Body of pancreas (tissue), 4 donors: ENCODE measurements at regions not wholly inside any gene's neighbourhood (a gene's known extent, or its start where the extent isn't known, plus 50 kb on each side); places are given as distances from the start of the nearest gene placed in this dataset.

Source experiments
- ATAC-seq: fragments of 150-250 bp; one replicate; pipeline ENCODE4 v1.9.1; 2016
- DNase-seq, 4 donors: peaks; one replicate each; pipeline ENCODE4 v3.0.0-alpha.2; 2019
- H3K27ac ChIP-seq, 4 donors: fragments of 200-600 bp; sonication (generic); 1 replicate in 3 of 4; 2 replicates in 1 of 4; pipeline versions ENCODE4 v1.5.1 to v1.6.1; 2016 to 2019; ENCODE audit warnings: mild to moderate bottlenecking in 1 of 4, mixed read lengths in 1 of 4, moderate library complexity in 1 of 4
- H3K27me3 ChIP-seq, 2 donors: fragments of 200-600 bp; sonication (generic); one replicate each; pipeline ENCODE4 v1.6.0; 2016; ENCODE audit warnings: mild to moderate bottlenecking in 1 of 2
- H3K36me3 ChIP-seq, 2 donors: fragments of 200-600 bp; sonication (generic); replicated peaks in 1 of 2; 2 replicates each; pipeline ENCODE4 v1.5.1; 2016; ENCODE audit warnings: low read depth in 2 of 2; ENCODE audit not compliant: insufficient read depth in 1 of 2
- H3K4me1 ChIP-seq: fragments of 200-600 bp; sonication (generic); one replicate; pipeline ENCODE4 v1.6.0; 2016
- H3K4me3 ChIP-seq, 2 donors: fragments of 200-600 bp; sonication (generic); 1 replicate in 1 of 2; 2 replicates in 1 of 2; pipeline ENCODE4 v1.5.1; 2016 to 2019
- H3K9me3 ChIP-seq, 3 donors: fragments of 200-600 bp; sonication (generic); 1 replicate in 2 of 3; 2 replicates in 1 of 3; pipeline ENCODE4 v1.5.1; 2016
- CTCF ChIP-seq, 7 experiments: fragments of 450-650 bp in 4 of 7; fragments of 200-600 bp in 3 of 7; sonication (generic) in 3 of 7; IDR thresholded peaks; one replicate each; pipeline ENCODE4 v1.5.1; 2016 to 2019; ENCODE audit warnings: antibody characterized with exemption in 7 of 7
- POLR2A ChIP-seq, 3 donors: fragments of 450-650 bp; IDR thresholded peaks; one replicate each; pipeline ENCODE4 v1.6.1; 2016; ENCODE audit warnings: antibody characterized with exemption in 3 of 3, mild to moderate bottlenecking in 2 of 3
- WGBS, 2 donors: methylation state at CpG; one replicate each; pipeline ENCODE4 v1.1.5; 2017; 5-methylcytosine and 5-hydroxymethylcytosine counted together
- intact Hi-C: fragments of 100-400 bp; cut with DNase I; formaldehyde crosslinking; loops from one replicate; pipeline ENCODE4 v1.15.1; 2023

GRCh38 chr13:28550721-28551497 is 56.0 kb upstream of the FLT1 start:
- 65 to 70% methylated on average over 7 of the region's 7 CpGs for WGBS, 2 donors
- no peak for TF ChIP-seq POLR2A (IDR thresholded peaks at IDR 0.05)
- no peak for TF ChIP-seq CTCF (IDR thresholded peaks at IDR 0.05)

DNA sequence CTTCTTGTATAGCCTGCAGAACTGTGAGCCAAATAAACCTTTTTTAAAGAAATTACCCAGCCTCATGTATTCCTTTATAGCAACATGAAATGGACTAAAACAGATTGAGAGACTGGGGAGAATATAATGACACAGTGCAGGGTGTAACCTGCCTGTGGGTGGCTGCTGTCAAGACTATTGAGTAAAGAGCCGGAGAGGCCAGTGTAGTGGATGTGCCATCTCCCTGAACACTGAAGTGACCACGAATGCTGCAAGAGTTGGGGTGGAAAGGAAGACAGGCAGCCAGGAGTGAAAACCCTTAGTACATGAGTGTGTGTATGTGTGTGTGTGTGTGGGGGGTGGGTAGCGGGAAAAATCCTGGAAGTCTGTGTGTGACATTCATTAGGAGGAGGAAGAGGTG is 55.2 kb upstream of the FLT1 start:
- Histone ChIP-seq H3K9me3 (no peaks in the 10 kb centered on the region), H3K4me3 (no peak overlapping the region), H3K27ac (no peak overlapping the region), H3K4me1 (no peaks in the 10 kb centered on the region), H3K27me3 (no peaks in the 10 kb centered on the region), H3K36me3 (no peaks in the 10 kb centered on the region)
- intact Hi-C loops, result no loop called here
- WGBS, 2 donors, result 60 to 80% methylated on average over 3 of the region's 3 CpGs
- TF ChIP-seq CTCF (IDR thresholded peaks at IDR 0.05), result no peak
- TF ChIP-seq POLR2A (IDR thresholded peaks at IDR 0.05), result no peak
- DNase-seq (no peak), ATAC-seq (no peak)

More at GRCh38 chr13:28550721-28551497, 56.0 kb upstream of the FLT1 start:
- DNase-seq (no peak), ATAC-seq (no peak)
- Histone ChIP-seq H3K9me3 (no peaks in the 10 kb centered on the region), H3K4me3 (no peak overlapping the region), H3K27me3 (no peaks in the 10 kb centered on the region), H3K36me3 (no peaks in the 10 kb centered on the region), H3K27ac (no peak overlapping the region), H3K4me1 (no peaks in the 10 kb centered on the region)
- intact Hi-C loops, result no loop called here

- Histone ChIP-seq H3K4me3 (no peak overlapping the region), H3K36me3 (no peaks in the 10 kb centered on the region), H3K27me3 (no peaks in the 10 kb centered on the region), H3K9me3 (no peaks in the 10 kb centered on the region), H3K27ac (no peak overlapping the region), H3K4me1 (no peaks in the 10 kb centered on the region)
- ATAC-seq, result no peak
- 39 to 51% methylated on average over 2 of the region's 2 CpGs for WGBS, 2 donors
- intact Hi-C loops, result no loop called here
- TF ChIP-seq CTCF (IDR thresholded peaks at IDR 0.05) (no peak), POLR2A (IDR thresholded peaks at IDR 0.05) (no peak)
- no peak for DNase-seq
These were observed 53.9 kb upstream of the FLT1 start for GRCh38 chr13:28548872-28549271.

- intact Hi-C loops, result no loop called here
- no peaks in the 10 kb centered on the region for H3K4me1 ChIP-seq
- TF ChIP-seq POLR2A (IDR thresholded peaks at IDR 0.05), result no peak
- TF ChIP-seq CTCF (IDR thresholded peaks at IDR 0.05), result no peak
- no peak overlapping the region for H3K27ac ChIP-seq
- no peaks in the 10 kb centered on the region for H3K27me3 ChIP-seq
- H3K4me3 ChIP-seq, result no peak overlapping the region
- H3K9me3 ChIP-seq, result no peaks in the 10 kb centered on the region
- 21 to 22% methylated on average over 4 of the region's 4 CpGs for WGBS, 2 donors
- ATAC-seq (no peak), DNase-seq (no peak)
- H3K36me3 ChIP-seq, result no peaks in the 10 kb centered on the region
These were observed 53.5 kb upstream of the FLT1 start for GRCh38 chr13:28548468-28548867.
